Body of pancreas (tissue), 4 donors: ENCODE measurements at regions not wholly inside any gene's neighbourhood (a gene's known extent, or its start where the extent isn't known, plus 50 kb on each side); places are given as distances from the start of the nearest gene placed in this dataset.

Experiments used
- CTCF ChIP-seq, 7 experiments: fragments of 450-650 bp in 4 of 7; fragments of 200-600 bp in 3 of 7; sonication (generic) in 3 of 7; IDR thresholded peaks; one replicate each; pipeline ENCODE4 v1.5.1; 2016 to 2019; ENCODE audit warnings: antibody characterized with exemption in 7 of 7
- POLR2A ChIP-seq, 3 donors: fragments of 450-650 bp; IDR thresholded peaks; one replicate each; pipeline ENCODE4 v1.6.1; 2016; ENCODE audit warnings: antibody characterized with exemption in 3 of 3, mild to moderate bottlenecking in 2 of 3

GRCh38 chr12:4847713-4848112, 62.0 kb upstream of the KCNA1 start:
- TF ChIP-seq POLR2A (IDR thresholded peaks at IDR 0.05) = no peak
- TF ChIP-seq CTCF (IDR thresholded peaks at IDR 0.05) = no peak
